ENCODE measurements at regions not wholly inside any gene's neighbourhood (a gene's known extent, or its start where the extent isn't known, plus 50 kb on each side); places are given as distances from the start of the nearest gene placed in this dataset.

DNA sequence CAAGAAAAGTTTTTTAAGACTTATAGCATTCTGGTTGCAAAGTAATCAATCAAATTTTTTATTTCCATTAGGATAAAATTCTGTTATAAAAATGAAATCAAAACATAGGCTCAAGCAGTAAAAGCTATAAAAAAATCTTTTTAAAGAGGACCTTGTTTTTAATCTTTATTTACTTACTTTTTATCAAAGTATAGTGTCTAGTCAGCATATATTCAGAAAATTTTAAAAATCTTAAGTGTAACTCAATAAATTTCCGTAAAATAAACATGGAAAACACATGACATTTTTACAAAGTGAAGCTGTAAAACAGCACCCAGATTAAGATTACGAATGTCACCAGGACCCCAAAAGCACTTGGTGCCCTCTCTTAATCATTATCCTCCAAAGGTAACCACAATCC, 302.4 kb downstream of the TMEM161B start:
- TF ChIP-seq, protein P1, sequence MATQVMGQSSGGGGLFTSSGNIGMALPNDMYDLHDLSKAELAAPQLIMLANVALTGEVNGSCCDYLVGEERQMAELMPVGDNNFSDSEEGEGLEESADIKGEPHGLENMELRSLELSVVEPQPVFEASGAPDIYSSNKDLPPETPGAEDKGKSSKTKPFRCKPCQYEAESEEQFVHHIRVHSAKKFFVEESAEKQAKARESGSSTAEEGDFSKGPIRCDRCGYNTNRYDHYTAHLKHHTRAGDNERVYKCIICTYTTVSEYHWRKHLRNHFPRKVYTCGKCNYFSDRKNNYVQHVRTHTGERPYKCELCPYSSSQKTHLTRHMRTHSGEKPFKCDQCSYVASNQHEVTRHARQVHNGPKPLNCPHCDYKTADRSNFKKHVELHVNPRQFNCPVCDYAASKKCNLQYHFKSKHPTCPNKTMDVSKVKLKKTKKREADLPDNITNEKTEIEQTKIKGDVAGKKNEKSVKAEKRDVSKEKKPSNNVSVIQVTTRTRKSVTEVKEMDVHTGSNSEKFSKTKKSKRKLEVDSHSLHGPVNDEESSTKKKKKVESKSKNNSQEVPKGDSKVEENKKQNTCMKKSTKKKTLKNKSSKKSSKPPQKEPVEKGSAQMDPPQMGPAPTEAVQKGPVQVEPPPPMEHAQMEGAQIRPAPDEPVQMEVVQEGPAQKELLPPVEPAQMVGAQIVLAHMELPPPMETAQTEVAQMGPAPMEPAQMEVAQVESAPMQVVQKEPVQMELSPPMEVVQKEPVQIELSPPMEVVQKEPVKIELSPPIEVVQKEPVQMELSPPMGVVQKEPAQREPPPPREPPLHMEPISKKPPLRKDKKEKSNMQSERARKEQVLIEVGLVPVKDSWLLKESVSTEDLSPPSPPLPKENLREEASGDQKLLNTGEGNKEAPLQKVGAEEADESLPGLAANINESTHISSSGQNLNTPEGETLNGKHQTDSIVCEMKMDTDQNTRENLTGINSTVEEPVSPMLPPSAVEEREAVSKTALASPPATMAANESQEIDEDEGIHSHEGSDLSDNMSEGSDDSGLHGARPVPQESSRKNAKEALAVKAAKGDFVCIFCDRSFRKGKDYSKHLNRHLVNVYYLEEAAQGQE (IDR thresholded peaks at IDR 0.05; ENCODE audit: insufficient read depth in 1 of 2, low read depth in 2 of 2, low read length in 2 of 2) = no peak
- no peak for TF ChIP-seq FOXP2 (optimal IDR thresholded peaks at IDR 0.05; ENCODE audit: borderline replicate concordance, extremely low read depth, extremely low read length, insufficient read depth)
